KOPT-K1 (cell line): ENCODE measurements at regions not wholly inside any gene's neighbourhood (a gene's known extent, or its start where the extent isn't known, plus 50 kb on each side); places are given as distances from the start of the nearest gene placed in this dataset.

Experiments
- H3K27ac ChIP-seq: fragments of 200-600 bp; sonication (generic); 2 replicates; pipeline ENCODE4 v1.5.1; 2016; ENCODE audit warnings: antibody characterized with exemption, mild to moderate bottlenecking, low read depth, low read length; ENCODE audit not compliant: poor library complexity, severe bottlenecking
- H3K36me3 ChIP-seq: fragments of 200-600 bp; sonication (generic); 2 replicates; pipeline ENCODE4 v1.5.1; 2017; ENCODE audit warnings: antibody characterized with exemption, mild to moderate bottlenecking, low read length, moderate library complexity; ENCODE audit not compliant: insufficient read depth
- H3K9me3 ChIP-seq: fragments of 200-600 bp; sonication (generic); 2 replicates; pipeline ENCODE4 v1.5.1; 2017; ENCODE audit warnings: antibody characterized with exemption, low read length, mild to moderate bottlenecking; ENCODE audit not compliant: insufficient read depth, poor library complexity, severe bottlenecking

DNA sequence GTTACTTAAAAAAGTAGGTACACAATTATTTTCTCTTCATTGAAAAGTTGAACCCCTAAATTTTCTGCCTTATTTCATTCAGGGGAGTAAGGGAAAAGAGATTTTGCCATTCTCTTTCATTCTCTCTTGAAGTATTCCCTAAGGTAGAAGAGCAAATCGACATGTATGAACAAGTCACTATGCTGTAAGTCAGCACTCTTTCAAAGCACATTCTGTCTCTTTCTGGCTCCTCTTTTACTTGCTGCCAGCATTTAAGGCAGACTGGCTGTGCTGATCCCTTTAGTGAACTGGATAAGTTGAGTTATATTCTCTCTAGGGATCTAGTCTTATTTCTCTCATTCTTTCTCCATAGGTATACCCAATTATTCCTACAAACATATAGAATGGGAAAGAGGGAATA is 222.3 kb upstream of the ZWINT start:
- Histone ChIP-seq H3K27ac (no peak overlapping the region), H3K9me3 (no peaks in the 10 kb centered on the region), H3K36me3 (no peaks in the 10 kb centered on the region)

DNA sequence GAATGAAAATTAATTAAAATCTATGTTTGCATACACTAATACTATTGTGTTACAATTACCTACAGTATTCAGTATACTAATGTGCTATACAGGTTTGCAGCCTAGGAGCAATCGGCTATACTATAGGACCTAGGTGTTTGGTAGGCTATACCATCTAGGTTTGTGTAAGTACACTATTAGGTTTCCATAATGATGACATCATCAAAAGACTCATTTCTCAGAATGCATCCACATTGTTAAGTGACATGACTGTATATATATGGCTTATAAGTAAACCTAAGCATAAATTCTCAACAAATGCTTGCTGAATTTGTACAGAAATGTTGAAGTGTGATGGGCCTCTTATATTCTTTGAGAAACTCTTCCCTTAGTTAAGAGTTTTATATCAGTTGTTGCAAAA is 206.5 kb upstream of the ZWINT start:
- Histone ChIP-seq H3K9me3 (peaks cover 12% of the 10 kb centered on the region), H3K27ac (no peak overlapping the region), H3K36me3 (no peaks in the 10 kb centered on the region)

DNA sequence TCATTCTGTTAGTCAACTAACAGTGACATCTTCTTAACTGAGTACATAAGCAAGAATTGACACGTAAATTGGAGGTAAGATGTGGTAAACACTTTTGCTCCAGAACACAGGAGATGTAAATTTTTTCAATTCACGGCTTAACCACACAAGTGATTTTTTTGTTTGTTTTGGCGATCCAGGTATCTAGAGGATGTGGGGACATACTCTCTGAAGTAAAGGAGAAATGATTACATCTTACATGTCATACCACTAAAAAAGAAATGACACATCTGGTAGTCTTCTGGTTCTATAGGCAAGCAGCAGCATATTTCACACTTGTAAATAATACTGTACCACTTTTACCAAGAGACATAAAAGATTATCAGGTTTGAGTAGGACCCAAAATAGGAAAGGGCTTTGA is 200.3 kb upstream of the ZWINT start:
- no peak overlapping the region for H3K27ac ChIP-seq
- no peaks in the 10 kb centered on the region for H3K9me3 ChIP-seq
- H3K36me3 ChIP-seq = no peaks in the 10 kb centered on the region

DNA sequence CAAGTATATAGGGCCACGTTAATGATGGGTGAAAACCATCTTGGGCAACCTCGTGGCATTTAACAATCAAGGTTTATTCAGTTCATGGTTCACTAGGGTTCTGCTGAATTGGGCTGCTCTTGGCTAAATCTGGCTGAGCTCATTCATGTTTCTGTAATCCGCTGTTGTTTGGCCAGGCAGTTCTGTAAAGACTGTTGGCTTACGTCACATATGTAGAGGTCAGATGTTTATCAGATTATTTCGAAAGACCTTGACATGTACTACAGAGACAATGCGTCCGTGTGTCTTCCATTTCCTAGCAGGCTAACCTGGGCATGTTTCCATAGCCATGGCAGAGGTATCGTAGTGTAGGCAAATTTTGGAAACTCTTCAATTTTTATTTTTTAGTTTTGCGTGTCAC is 190.0 kb upstream of the ZWINT start:
- H3K9me3 ChIP-seq = no peaks in the 10 kb centered on the region
- H3K36me3 ChIP-seq = no peaks in the 10 kb centered on the region
- no peak overlapping the region for H3K27ac ChIP-seq

DNA sequence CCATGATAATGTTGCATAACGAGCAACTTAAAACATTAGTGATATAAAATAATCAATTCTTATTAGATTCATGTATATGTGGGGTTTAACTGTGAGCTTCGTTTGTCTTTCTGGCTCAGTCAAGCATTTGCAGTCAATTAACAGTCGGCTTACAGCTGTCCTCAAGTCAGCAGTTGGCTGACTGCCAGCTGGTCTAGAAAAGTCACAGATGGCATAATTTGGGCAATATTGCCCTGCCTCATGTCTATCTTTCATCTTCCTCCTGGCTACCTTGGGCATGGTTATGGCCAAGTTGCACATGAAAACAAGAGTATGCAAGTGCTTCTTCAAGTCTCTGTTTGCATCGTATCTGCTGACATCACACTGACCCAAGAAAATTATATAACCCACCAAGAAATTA is 186.1 kb upstream of the ZWINT start:
- Histone ChIP-seq H3K27ac (no peak overlapping the region), H3K36me3 (no peaks in the 10 kb centered on the region), H3K9me3 (no peaks in the 10 kb centered on the region)

DNA sequence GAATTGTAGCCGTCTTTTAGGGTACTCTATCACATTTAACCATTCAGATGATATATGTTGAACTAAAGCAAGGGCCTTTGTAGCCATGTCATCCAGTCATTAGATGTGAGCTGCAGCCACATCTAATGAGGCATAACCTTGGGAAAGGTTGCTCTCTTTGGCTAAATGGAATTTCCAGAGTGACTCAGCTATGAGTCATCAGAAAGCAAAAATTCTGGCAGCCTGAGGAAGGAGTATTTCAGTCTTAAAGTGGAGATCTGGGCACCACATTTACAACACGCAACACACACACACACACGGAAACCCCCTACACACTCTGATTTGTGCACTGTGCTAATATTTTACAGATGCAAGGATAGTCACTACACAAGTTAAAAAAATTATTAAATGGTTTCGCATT is 176.9 kb upstream of the ZWINT start:
- Histone ChIP-seq H3K36me3 (no peaks in the 10 kb centered on the region), H3K9me3 (no peaks in the 10 kb centered on the region), H3K27ac (no peak overlapping the region)

DNA sequence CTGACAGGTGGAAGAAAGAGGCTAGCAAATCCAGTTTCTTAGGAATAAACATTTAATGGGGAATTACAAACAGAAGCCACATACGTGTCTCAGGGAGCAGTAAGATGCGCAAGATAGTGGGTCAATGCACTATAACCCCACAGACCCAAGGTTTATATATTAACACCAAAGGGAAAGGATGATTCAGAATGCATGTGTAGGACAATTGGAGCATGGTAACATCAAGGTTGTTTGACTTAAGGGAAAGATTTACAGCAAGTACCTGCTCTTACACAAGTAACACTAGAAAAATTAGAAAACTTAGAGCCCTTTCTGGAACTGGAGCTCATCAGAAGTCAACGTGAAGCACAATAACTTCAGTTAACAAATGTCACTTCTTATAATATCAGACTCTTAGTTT is 161.1 kb upstream of the ZWINT start:
- no peaks in the 10 kb centered on the region for H3K36me3 ChIP-seq
- H3K9me3 ChIP-seq = no peaks in the 10 kb centered on the region
- H3K27ac ChIP-seq = no peak overlapping the region

DNA sequence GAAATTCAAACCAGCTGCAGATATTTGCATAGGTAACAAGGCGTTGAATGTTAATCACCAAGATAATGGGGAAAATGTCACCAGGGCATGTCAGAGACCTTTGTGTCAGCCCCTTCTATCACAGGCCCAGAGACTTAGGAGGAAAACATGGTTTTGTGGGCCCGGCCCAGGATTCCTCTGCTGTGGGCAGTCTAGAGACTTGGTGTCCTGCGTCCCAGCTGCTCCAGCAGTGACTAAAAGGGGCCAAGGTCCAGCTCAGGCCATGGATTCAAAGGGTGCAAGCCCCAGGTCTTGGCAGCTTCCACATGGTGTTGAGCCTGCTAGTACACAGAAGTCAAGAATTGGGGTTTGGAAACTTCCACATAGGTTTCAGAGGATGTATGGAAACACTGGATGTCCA is 147.5 kb upstream of the ZWINT start:
- Histone ChIP-seq H3K27ac (no peak overlapping the region), H3K36me3 (no peaks in the 10 kb centered on the region), H3K9me3 (no peaks in the 10 kb centered on the region)

DNA sequence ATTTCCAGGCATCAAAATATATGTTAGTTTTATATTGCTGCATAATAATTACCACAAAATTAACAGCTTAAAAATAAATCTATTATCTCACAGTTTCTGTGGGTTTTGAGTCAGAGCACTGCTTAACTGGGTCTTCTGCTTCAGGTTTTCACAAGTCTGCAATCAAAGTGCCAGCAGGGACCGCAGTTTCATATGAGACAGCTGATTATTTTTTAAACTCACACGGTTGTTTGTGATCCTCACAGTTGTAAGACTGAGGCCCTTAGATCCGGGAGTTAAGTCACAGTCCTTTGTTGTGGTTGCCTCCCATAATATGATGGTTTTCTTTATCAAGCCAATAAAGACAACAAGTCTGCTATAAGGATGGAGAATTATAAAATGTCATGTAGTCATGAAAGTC is 146.0 kb upstream of the ZWINT start:
- Histone ChIP-seq H3K36me3 (no peaks in the 10 kb centered on the region), H3K27ac (no peak overlapping the region), H3K9me3 (no peaks in the 10 kb centered on the region)

DNA sequence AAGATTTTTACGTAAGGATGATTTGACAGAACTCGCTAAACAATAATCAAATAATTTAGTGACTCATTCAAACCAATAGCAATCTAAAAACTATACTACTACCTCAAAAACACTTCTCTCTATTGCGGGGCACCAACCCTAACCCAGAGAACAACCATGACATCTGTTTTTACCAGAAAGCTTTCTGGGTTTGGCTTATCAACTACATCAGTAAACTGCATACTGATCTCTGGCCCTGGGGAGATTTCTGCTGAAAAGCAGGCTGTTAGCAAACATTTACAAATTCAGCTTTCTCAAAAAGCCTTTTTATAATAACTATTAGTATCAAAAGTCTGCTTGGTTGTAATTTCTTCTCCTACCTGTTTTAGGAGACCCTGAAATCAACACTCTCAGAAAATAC is 144.5 kb upstream of the ZWINT start:
- H3K9me3 ChIP-seq = no peaks in the 10 kb centered on the region

DNA sequence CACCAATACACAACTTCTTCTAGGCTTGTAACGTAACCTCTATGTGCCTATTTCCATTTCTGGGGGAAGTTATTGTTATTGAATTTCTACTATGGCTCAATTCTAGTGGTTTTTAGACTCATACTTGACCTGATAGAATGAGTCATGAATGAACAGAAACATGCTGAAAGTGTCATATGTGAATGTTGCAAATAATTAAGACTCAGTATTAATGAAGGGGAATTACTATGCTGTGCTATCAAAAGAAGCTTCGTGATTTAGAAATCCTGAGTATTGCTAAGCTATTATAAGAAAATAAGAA is 135.1 kb upstream of the ZWINT start:
- H3K27ac ChIP-seq = no peak overlapping the region
- H3K9me3 ChIP-seq = no peaks in the 10 kb centered on the region
- H3K36me3 ChIP-seq = no peaks in the 10 kb centered on the region

More for the DNA sequence above, 144.5 kb upstream of the ZWINT start:
- Histone ChIP-seq H3K36me3 (no peaks in the 10 kb centered on the region), H3K27ac (no peak overlapping the region)

DNA sequence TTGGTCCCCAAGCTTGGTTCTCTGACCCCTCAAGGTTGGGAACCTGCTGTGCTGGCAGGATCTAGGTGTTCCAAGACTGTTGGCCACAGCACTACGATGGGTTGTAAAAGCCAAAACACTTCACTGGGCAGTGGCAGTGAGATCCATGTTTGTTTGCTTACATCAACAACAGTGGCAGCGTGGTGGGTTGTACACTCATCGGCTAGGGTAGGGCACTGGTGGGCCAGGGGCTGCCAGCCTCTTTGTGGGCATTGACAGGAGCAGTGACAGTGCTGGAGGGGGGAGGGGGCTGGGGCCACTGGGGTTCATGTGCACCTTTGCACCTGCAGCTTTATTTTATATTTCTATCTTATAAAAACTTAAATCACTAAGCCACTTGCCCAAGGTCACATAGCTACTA is 126.7 kb upstream of the ZWINT start:
- H3K36me3 ChIP-seq = no peaks in the 10 kb centered on the region
- H3K9me3 ChIP-seq = no peaks in the 10 kb centered on the region
- H3K27ac ChIP-seq = no peak overlapping the region

DNA sequence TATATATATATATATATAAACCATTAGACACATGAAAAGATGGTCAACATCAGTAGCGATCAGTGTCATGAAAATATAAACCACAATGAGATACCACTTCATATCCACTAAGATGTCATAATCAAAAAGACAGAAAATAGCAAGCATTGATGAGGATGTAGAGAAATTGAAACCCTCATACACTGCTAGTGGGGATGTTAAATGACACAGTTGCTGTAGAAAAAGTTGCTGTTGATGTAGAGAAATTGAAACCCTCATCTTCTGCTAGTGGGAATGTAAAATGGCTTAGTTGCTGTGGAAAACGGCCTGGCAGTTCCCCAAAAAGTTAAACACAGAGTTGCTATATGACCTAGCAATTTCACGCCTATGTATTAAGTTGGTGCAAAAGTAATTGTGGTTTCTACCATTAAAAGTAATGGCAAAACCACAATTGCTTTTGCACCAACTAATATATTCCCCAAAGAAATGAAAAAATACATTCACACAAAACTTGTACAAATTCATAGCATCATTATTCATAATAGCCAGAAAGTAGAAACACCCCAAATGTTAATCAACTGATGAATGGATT is 120.5 kb upstream of the ZWINT start:
- Histone ChIP-seq H3K27ac (no peak overlapping the region), H3K9me3 (no peaks in the 10 kb centered on the region), H3K36me3 (no peaks in the 10 kb centered on the region)

DNA sequence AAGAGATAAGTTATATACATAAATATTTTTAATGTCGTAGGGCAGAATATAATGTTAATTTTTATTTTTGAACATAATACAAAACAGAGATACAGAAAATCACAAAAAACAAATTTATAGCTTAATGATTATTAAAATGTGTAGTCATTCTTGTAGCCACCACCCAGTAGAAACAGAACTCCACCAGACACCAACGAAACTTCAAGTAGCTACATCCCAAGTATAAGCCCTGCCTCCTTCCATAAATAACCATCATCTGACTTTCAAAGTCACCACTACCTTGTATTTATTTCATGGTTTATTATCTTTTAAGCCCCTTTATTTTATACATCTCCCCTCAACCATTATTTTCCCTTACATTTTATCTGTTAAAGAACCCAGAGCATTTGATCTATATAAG is 111.9 kb upstream of the ZWINT start:
- no peaks in the 10 kb centered on the region for H3K36me3 ChIP-seq
- no peak overlapping the region for H3K27ac ChIP-seq
- no peaks in the 10 kb centered on the region for H3K9me3 ChIP-seq

DNA sequence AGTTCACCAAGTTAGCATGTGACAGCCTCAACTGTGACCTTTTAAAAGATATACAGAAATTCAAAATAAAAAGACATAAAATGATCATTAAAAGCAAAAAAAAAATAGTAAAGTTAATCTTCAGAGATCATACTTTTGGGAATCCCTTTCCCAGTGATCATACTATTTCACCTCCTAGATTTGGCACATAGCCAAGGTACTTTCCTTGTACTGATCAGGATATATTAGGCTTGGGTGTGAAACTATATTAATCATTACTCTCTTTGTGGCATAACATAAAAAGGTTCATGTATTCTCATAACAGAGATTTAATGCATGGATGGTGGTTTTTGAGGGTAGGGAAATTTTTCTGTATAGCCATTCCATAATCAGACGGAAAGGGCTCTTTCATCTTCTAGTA is 109.6 kb upstream of the ZWINT start:
- Histone ChIP-seq H3K9me3 (no peaks in the 10 kb centered on the region), H3K36me3 (no peaks in the 10 kb centered on the region), H3K27ac (no peak overlapping the region)

DNA sequence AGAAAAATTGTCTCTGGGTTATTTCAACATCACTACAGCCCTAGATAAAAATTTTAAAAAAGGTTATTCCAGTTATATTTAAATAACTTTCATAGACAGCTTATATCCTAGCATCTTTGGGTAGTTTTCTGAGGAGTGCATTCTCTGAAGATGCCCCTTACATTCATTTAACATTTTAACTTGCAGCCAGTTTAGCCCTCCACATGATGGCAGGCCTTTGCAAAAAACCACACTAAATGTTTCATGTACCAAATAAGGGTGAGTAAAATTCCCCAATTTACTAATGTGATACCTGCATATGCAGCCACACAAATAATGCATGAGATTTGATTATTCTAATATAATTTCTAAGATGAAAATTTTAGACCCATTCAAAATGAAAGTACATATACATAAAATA is 108.4 kb upstream of the ZWINT start:
- Histone ChIP-seq H3K27ac (no peak overlapping the region), H3K36me3 (no peaks in the 10 kb centered on the region), H3K9me3 (no peaks in the 10 kb centered on the region)

DNA sequence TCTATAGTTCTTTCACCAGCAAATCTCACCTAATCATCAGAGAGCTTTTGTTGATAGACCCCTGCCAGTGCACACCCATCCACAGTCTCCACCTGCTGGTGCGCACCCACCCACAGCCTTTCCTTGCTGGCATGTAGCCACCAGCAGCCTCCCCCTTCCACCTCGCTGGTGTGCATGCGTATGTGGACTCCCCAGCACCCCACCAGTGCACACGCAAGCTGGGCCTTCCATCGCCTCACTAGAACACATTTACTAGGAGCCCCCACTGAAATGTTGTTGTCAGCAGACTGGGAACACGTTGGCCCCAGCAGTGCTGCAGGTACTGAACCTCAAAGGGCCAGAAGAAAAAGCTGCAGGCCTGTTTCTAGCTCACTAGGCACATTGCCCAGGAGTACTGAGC is 104.9 kb upstream of the ZWINT start:
- Histone ChIP-seq H3K9me3 (no peaks in the 10 kb centered on the region), H3K36me3 (no peaks in the 10 kb centered on the region), H3K27ac (no peak overlapping the region)
